Fibroblast of the aortic adventitia (primary cell): ENCODE measurements at regions not wholly inside any gene's neighbourhood (a gene's known extent, or its start where the extent isn't known, plus 50 kb on each side); places are given as distances from the start of the nearest gene placed in this dataset.

Source experiments
- DNase-seq: peaks from one replicate; pipeline ENCODE4 v3.0.0-alpha.2; 2010; ENCODE audit warnings: low read depth
- H3K4me3 ChIP-seq: 2 replicates; pipeline ENCODE4 v1.5.1; 2011; ENCODE audit warnings: low read depth, mild to moderate bottlenecking, control low read depth, low read length, moderate library complexity
- CTCF ChIP-seq: IDR thresholded peaks from 2 replicates; pipeline ENCODE4 v1.5.1; 2011; ENCODE audit warnings: mild to moderate bottlenecking, low read length, control low read depth, inconsistent platforms; ENCODE audit not compliant: insufficient read depth

- no peak for TF ChIP-seq CTCF
Observed at GRCh38 chr16:55403464-55403863, 75.5 kb upstream of the MMP2 start.

GRCh38 chr16:55406651-55407050 is 72.3 kb upstream of the MMP2 start:
- no peak for TF ChIP-seq CTCF
- DNase-seq: no peak
- H3K4me3 ChIP-seq: no peak overlapping the region

More at GRCh38 chr16:55403464-55403863, 75.5 kb upstream of the MMP2 start:
- no peak overlapping the region for H3K4me3 ChIP-seq
- DNase-seq: no peak

DNA sequence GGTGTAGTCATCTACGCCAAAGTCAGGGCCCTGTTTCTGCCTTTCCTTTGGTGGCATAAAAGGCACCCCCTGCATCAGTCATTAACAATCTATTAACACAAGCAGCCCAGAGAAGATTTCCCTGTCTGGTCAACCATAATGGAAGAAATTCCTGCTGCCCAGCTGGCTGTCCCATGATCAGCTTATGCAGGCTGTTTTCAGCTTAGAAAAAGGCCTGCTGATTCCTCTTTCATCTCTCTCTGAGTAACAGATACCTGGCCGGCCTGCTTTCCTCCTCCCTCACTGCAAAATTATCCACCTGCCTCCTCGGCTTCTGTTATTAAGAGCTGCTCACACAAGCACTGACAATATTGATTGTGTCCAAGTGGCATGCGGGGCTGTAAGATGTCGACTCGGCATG is 70.3 kb upstream of the MMP2 start:
- no peak overlapping the region for H3K4me3 ChIP-seq
- DNase-seq: no peak
- TF ChIP-seq CTCF: no peak

DNA sequence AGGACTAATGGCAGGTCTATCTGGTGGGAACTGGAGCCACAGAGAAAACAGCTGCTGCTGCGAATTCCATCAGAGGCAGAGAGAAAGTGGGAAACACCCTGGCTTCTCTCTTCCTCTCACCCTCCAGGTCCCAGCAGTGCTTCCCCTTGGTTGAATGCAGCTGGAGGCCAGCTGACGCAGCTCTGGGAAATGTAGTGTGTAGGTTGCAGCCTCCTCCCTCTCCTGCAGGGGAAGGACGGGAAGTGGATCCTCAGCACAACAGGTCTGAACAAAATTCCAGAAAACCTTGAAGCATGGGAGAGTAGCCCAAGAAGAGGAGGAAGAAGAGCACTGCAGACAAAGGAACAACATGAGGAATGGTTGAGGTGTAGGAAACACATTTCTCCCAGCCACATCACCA is 67.8 kb upstream of the MMP2 start:
- no peak overlapping the region for H3K4me3 ChIP-seq
- peak; percentile 27 for DNase-seq
- no peak for TF ChIP-seq CTCF

GRCh38 chr16:55418586-55418985 is 60.4 kb upstream of the MMP2 start:
- H3K4me3 ChIP-seq: no peak overlapping the region
- TF ChIP-seq CTCF: no peak
- DNase-seq: peak; percentile 6

DNA sequence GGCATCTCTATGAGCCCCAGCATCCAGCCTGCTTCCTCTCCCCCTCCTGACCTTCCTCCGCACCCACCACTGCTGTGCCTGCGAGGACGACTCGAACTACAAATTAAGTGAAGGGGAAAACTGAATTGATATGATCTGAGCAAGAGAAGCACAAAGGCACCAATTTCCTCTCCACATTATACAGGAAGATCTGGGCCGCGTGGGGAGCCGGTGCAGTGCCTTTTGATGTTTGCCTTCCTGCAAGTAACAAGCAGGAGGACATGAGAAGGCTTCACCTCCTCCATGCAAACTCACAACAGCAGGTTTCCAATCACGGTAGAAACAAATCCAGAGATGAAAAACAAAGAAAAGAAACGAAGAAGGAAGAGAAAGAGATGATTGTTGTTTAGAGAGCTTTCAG is 57.8 kb upstream of the MMP2 start:
- no peak overlapping the region for H3K4me3 ChIP-seq
- DNase-seq: no peak
- no peak for TF ChIP-seq CTCF

DNA sequence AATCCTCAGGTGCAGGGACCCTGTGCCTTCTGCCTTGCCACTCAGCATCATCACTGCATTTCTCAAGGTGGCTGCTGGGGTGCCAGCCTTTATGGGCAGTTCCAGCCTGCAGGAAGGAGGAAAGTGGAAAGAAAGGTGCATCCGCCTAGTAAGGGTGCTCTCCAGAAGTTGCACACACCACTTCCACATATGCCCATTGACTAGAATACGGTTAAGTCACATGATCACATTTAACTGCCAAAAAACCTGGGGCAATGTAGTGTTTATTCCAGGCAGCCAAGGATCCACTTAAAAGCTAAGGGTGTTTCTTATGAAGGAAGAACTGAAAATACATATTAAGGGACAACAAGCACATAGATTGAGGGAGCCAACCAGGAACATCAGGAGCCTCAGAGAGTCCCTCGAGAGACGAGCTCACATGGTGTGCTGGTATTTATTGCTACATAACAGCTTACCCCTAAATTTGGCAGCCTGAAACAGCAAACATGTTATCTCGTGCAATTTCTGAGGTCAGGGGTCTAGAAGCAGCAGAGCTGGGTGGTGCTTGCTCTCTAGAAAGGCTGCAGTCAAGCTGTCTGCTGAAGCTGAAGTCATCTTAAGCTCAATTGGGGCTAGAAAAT is 52.0 kb upstream of the MMP2 start:
- DNase-seq: no peak
- no peak overlapping the region for H3K4me3 ChIP-seq
- no peak for TF ChIP-seq CTCF
